HG03097 (cell line): ENCODE measurements at regions not wholly inside any gene's neighbourhood (a gene's known extent, or its start where the extent isn't known, plus 50 kb on each side); places are given as distances from the start of the nearest gene placed in this dataset.
A peak's percentile ranks its signal among the peaks of the same experiment; 100 is the strongest.

Source experiments
- ATAC-seq: cut with Tn5 transposase; IDR thresholded peaks from one replicate; pipeline ENCODE4 v1.9.1; 2021; ENCODE audit not compliant: unreplicated experiment, low FRiP score

GRCh38 chr22:46052801-46053562 lies 76.0 kb upstream of the WNT7B start:
- ATAC-seq: no peak

- ATAC-seq: no peak
These were observed 76.7 kb upstream of the WNT7B start for GRCh38 chr22:46053563-46054090.

- no peak for ATAC-seq
These were observed 77.4 kb upstream of the WNT7B start for GRCh38 chr22:46054091-46055073.

GRCh38 chr22:46055181-46055875 lies 78.4 kb upstream of the WNT7B start:
- no peak for ATAC-seq

- ATAC-seq: no peak
These were observed 79.1 kb upstream of the WNT7B start for GRCh38 chr22:46055911-46056545.

GRCh38 chr22:46056546-46057245 lies 79.7 kb upstream of the WNT7B start:
- ATAC-seq: no peak

- no peak for ATAC-seq
These were observed 80.5 kb upstream of the WNT7B start for GRCh38 chr22:46057246-46058090.

GRCh38 chr22:46058091-46058420 lies 81.1 kb upstream of the WNT7B start:
- ATAC-seq: peak; percentile 70

GRCh38 chr22:46058591-46059519 lies 81.9 kb upstream of the WNT7B start:
- ATAC-seq: no peak

- no peak for ATAC-seq
These were observed 83.5 kb upstream of the WNT7B start for GRCh38 chr22:46060292-46061123.

- ATAC-seq: no peak
These were observed 84.2 kb upstream of the WNT7B start for GRCh38 chr22:46061124-46061500.

- ATAC-seq: no peak
These were observed 84.7 kb upstream of the WNT7B start for GRCh38 chr22:46061501-46062231.

GRCh38 chr22:46062232-46062615 lies 85.3 kb upstream of the WNT7B start:
- ATAC-seq: no peak

- no peak for ATAC-seq
These were observed 86.1 kb upstream of the WNT7B start for GRCh38 chr22:46062971-46063631.

- ATAC-seq: no peak
These were observed 86.5 kb upstream of the PPARA start for GRCh38 chr22:46063846-46064227.
